GM21360 (cell line): ENCODE measurements at regions not wholly inside any gene's neighbourhood (a gene's known extent, or its start where the extent isn't known, plus 50 kb on each side); places are given as distances from the start of the nearest gene placed in this dataset.

Source experiments
- ATAC-seq: cut with Tn5 transposase; IDR thresholded peaks from one replicate; pipeline ENCODE4 v1.9.1; 2021; ENCODE audit warnings: mild to moderate bottlenecking, moderate library complexity; ENCODE audit not compliant: unreplicated experiment

GRCh38 chr6:137772541-137773250, 94.4 kb upstream of the TNFAIP3 start:
- ATAC-seq: no peak

DNA sequence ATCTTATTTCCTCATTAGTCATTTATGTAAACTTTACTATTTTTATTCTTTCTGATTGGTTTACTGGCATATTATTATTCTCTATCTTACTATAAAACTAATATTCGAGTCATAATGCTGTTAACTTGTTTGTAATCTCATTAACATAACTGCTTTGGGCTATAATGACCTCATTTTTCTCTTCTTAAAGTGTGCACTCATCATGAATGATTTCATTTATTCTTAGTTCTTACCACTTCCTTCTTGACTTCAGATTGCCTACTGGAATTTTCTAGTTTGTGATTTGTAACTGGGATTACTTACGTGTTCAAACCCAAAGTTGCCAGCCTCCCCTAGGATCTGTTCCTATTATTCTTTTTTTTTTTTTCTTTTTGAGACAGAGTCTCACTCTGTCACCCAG, 91.8 kb upstream of the TNFAIP3 start:
- no peak for ATAC-seq

DNA sequence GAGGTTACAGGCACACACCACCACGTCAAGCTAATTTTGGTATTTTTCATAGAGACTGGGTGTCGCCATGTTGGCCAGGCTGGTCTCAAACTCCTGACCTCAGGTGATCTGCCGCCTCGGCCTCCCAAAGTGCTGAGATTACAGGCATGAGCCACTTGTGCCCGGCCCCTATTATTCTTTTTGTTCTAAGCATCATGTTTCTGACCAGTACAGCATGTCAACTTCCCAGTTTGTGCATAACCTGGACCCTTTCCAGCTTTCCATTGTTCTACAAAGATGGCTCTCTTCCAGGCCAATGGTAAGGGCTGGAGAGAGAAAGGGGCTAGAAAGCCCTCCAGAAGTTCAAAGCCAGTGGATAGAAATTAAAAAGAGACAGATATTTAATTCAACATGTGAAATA, 91.3 kb upstream of the TNFAIP3 start:
- no peak for ATAC-seq

DNA sequence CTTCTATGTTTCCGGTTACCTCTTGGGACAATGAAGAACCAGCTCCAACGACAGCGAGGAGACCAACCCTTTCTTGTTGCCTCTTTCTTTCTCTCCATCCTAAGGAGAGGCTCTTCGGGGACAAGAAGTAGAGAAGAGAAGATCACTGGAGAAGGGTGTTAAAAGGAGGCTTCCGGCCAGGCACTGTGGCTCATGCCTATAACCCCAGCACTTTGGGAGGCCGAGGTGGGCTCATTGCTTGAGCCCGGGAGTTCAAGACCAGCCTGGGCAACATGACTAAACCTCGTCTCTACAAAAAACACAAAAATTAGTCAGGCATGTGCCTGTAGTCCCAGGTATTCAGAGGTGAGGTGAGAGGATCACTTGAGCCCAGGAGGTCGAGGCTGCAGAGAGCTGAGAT, 90.8 kb upstream of the TNFAIP3 start:
- no peak for ATAC-seq

DNA sequence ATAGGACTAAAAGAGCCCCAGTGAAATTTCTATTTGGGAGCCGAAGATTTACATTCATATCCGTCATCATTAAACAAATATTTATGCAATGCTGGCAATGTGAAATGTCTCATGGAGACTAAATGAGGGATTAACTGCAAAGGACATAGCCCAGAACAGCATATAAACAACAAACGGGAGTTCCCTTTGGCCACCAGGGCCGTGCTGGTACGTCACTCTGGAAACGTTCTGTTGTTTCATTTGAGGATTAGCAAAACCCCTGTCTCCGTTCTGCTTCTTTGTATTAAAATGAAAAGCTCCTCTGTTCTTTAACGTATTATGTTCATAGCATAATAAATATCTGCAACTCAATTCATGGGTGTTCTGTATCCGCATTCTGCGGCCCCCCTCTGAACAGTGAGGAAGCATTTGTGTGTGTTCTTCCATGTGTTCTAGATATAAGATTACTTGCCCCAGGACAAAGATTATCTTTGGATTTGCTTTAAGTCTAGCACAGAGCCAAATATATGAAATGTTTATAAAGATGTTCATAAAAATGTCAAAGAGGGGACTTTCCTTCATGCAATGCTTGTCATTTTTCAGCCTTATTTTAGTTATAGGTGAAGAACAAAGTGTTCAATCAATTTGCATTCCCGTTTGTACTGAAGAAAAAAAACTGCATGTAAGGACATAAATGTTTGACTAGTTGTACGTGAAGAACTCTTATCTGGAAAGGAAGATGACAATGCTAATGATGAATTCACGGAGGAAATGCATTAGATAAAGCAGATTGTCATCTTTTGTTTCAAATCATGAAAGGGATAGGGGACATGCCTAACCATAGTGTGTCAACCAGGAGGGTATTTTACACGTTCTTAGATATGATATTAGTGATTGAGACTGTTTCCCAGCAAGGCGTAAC, 90.0 kb upstream of the TNFAIP3 start:
- no peak for ATAC-seq

DNA sequence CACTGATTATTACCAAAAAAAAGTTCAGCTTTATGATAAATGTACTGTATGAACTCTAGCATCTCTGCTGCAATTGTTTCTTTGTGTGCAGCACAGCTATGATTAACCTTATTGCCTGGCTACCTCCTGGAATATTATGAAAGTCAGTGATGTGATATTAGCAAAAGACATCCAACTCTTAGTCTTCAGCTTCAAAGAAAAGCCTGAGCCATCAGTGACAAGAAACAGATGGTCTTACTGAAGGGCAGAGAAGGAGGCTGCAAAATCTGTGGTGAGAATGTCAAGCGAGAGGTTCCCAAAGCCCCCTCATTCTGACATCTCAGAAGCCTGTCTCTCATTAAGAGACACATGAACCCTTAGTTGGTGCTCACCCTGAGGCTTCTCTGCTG, 89.4 kb upstream of the TNFAIP3 start:
- ATAC-seq: no peak

DNA sequence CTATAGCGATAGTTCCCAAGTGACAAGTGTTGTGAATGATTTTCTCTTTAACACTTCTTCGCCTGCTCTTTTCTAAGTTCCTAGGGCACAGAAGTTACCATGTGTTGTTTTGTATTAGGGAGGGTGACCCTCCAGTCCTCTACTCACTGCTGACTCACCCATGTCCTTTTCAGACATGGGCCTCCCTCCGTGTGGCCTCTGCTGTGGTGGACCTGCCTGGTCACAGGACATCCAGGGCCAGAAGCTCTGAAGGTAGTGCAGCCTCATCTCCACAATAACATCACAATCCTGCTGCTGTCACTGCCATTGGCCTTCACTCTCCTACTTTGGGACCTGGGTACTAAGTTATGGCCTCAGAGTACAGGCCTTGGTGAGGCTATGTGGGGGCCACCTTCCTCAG, 87.1 kb upstream of the TNFAIP3 start:
- no peak for ATAC-seq

- no peak for ATAC-seq
These were observed 86.5 kb upstream of the TNFAIP3 start for GRCh38 chr6:137780447-137781034.

GRCh38 chr6:137781639-137782038, 85.4 kb upstream of the TNFAIP3 start:
- ATAC-seq: no peak

- no peak for ATAC-seq
These were observed 84.7 kb upstream of the TNFAIP3 start for GRCh38 chr6:137782166-137783039.

- ATAC-seq: no peak
These were observed 83.3 kb upstream of the TNFAIP3 start for GRCh38 chr6:137783710-137784109.

DNA sequence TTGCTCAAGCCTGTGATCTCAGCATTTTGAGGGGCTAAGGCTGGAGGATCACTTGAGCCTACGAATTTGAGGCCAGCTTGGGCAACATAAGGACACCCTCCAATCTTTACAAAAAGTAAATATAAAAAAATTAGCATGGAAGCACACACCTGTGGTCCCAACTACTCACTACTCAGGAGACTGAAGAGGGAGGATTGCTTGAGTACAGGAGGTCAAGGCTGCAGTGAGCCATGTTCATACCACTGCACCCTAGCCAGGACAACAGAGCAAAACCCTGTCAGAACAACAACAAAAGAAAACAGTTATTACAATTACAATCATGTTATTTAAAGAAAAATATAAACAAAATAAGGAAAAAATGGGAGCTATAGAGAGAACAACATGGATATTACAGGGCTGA, 82.5 kb upstream of the TNFAIP3 start:
- ATAC-seq: no peak

- no peak for ATAC-seq
These were observed 80.0 kb upstream of the TNFAIP3 start for GRCh38 chr6:137787016-137787415.

GRCh38 chr6:137788248-137788647, 78.8 kb upstream of the TNFAIP3 start:
- no peak for ATAC-seq

- no peak for ATAC-seq
These were observed 75.5 kb upstream of the TNFAIP3 start for GRCh38 chr6:137791281-137792159.

DNA sequence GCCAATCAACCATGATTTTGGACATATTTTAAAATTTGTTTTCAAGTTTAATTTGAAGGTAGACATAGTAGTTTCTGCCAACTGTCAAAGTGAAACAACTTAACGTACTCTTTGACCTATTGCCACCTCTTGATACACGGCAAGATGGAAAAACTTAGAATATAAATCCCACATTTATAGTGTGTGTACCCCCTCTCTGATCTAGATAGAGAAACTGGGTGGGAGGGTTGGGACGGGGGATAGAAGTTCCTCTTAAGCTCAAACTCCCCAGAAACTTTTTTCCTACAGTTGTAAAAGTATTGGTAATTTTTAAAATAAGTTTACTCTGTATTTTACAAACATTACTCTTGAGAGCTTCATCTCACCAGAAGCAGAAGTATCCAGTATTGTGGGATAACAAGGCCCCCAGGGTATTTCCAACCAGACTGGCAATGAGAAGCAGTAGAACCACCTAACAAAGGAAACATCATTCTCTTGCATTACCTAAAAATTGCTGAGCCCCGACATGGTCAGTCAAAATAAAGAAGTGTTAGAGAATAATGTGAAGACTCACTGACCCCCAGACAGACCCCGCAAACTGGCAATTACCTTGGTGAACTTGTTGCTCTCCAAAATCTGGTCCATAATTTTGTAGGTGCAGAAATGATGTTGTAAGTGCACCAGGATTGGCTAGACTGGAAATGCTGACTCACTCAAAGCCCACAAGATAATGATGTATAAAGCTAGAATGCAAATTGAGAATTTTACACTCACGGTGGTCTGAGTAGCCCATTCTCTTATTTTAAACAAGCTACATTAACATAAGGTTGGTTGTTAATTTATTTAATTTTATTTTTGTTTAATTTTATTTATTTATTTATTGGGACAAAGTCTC, 74.7 kb upstream of the TNFAIP3 start:
- ATAC-seq: no peak

DNA sequence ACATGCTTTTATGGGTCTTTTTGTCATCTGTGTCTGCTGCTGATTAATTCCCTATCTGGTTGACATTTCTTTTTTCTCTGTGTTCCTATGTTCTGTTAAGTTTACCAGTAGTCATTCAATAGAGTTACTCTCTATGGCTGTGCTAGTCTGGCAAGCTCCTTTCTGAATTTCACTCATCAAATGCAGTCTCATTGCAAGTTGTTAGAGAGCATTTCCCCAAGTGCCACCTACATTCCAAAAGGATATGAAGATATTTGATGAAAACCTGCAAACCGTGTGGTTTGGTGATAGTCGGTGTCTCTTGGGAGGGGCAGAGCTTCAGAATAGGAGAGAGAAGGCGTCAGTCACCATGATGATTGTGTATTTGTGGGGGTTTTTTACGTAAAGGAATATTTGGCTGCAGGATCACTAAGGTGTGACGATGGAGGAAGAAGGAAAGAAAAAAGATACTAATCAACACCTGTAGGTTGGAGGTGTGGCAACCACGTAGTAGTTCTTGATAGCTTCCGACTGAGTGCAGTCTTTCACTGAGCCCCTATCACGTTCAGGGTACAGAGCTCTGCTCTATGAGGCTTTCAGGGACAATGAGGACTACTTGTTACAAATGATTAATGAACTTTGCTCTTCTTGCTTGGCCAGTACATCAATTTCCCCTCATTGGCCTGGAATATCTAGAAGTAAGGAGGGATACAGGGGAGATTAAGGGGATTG, 73.1 kb upstream of the TNFAIP3 start:
- no peak for ATAC-seq

GRCh38 chr6:137794516-137795201, 72.4 kb upstream of the TNFAIP3 start:
- no peak for ATAC-seq
